ENCODE measurements at regions not wholly inside any gene's neighbourhood (a gene's known extent, or its start where the extent isn't known, plus 50 kb on each side); places are given as distances from the start of the nearest gene placed in this dataset.

DNA sequence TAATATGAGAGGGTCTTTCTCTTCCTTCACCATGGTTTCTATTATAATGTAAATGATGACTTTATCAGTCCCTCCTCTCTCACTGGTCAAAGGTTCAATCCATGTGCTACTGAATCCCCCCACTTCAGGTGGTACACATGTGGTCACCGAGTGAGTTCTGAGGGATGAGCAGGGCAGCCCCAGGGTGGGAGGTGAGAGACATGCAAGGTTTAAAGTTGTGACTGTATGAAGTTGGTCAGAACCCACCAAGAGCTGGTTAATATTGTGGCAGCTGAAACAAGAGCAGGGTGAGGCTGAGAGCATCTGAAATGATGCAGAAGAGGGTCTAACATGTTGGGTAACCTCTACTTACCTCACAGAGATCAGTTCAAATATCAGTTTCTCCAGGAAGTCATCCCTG lies 444.7 kb upstream of the FBXO33 start:
- Histone ChIP-seq H3K9me3 (no peaks in the 10 kb centered on the region), H3K4me1 (no peaks in the 10 kb centered on the region), H3K27ac (no peak overlapping the region), H3K4me3 (no peak overlapping the region), H3K4me2 (no peak overlapping the region)
- ATAC-seq (no peak), DNase-seq (ENCODE audit: low read depth in 1 of 2, low spot score in 1 of 2) (no peak), FAIRE-seq (no peak)
- 0% methylated on average over 1 of the region's 1 CpG for whole genome bisulfite sequencing (ENCODE audit: missing lambda C conversion rate)
- TF ChIP-seq TP53 (CRISPR knock-in tag; IDR thresholded peaks at IDR 0.05) (no peak), RARB (CRISPR knock-in tag; IDR thresholded peaks at IDR 0.05) (no peak), GATA3 (IDR thresholded peaks at IDR 0.05; ENCODE audit: borderline replicate concordance) (no peak), NFE2L2 (conservative IDR thresholded peaks at IDR 0.05; ENCODE audit: low read length) (no peak), POLR2AphosphoS2 (conservative IDR thresholded peaks at IDR 0.05; ENCODE audit: low read length) (no peak), HOXB5 (CRISPR knock-in tag; IDR thresholded peaks at IDR 0.05) (no peak), ZFP36 (IDR thresholded peaks at IDR 0.05; ENCODE audit: borderline replicate concordance, partially characterized antibody) (no peak), JUNB (IDR thresholded peaks at IDR 0.05) (no peak), ZNF302 (CRISPR knock-in tag; IDR thresholded peaks at IDR 0.05) (no peak), FOXS1 (CRISPR knock-in tag; IDR thresholded peaks at IDR 0.05) (no peak), POLR2A (IDR thresholded peaks at IDR 0.05; ENCODE audit: low read length) (no peak)
- TF ChIP-seq, protein P1, sequence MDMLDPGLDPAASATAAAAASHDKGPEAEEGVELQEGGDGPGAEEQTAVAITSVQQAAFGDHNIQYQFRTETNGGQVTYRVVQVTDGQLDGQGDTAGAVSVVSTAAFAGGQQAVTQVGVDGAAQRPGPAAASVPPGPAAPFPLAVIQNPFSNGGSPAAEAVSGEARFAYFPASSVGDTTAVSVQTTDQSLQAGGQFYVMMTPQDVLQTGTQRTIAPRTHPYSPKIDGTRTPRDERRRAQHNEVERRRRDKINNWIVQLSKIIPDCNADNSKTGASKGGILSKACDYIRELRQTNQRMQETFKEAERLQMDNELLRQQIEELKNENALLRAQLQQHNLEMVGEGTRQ (IDR thresholded peaks at IDR 0.05): no peak
- POLR2A ChIA-PET: no interaction called here
- CTCF ChIA-PET: no interaction called here

DNA sequence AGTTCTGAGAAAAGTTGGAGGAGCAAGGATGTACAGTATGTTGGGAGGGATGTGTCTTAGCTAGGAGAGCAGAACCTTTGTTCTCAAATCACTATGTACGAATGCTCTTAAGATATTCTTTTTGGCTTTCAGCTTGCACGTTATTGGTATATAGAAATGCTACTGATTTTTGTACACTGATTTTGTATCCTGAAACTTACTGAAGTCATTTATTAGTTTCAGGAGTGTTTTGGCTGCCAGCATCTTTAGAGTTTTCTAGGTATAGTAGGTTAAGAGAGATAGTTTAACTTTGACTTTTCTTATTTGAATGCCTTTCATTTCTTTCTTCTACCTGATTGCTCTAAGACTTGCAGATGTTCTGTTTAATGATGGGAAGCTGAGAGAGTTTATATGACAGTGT lies 442.8 kb upstream of the FBXO33 start:
- Histone ChIP-seq H3K4me3 (no peak overlapping the region), H3K4me2 (no peak overlapping the region), H3K27ac (no peak overlapping the region), H3K4me1 (no peaks in the 10 kb centered on the region), H3K9me3 (no peaks in the 10 kb centered on the region)
- ChIA-PET CTCF (no interaction called here), POLR2A (no interaction called here)
- DNase-seq (ENCODE audit: low read depth in 1 of 2, low spot score in 1 of 2) (no peak), FAIRE-seq (no peak), ATAC-seq (no peak)
- 25% methylated on average over 2 of the region's 2 CpGs for whole genome bisulfite sequencing (ENCODE audit: missing lambda C conversion rate)
- TF ChIP-seq CBX8 (IDR thresholded peaks at IDR 0.05) (no peak), ZNF302 (CRISPR knock-in tag; IDR thresholded peaks at IDR 0.05) (no peak), FOSL2 (IDR thresholded peaks at IDR 0.05) (no peak), FOSL2 (CRISPR knock-in tag; IDR thresholded peaks at IDR 0.05) (no peak)
- TF ChIP-seq, protein P2, sequence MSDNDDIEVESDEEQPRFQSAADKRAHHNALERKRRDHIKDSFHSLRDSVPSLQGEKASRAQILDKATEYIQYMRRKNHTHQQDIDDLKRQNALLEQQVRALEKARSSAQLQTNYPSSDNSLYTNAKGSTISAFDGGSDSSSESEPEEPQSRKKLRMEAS (IDR thresholded peaks at IDR 0.05): no peak

DNA sequence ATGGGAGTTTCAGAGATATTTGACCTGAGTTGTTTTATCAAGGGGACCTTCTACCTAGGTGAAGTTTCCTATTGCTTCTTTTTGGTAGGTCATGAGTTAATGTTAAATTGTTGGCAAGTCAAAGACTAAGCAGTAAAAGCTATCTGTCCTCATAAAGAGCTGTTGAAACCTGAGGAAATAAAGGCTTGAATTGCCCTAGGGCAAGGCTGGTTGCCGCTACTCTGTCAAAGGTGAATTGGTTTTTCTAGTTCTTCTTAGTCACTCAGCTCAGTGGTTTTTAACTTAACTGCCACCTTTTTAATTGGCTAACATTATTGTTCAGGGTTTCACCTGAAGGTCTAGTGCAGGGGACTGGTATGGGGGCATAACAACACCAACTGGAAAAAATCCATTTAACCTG lies 441.6 kb upstream of the FBXO33 start:
- H3K27ac ChIP-seq: no peak overlapping the region
- POLR2A ChIA-PET: no interaction called here
- DNase-seq (ENCODE audit: low read depth in 1 of 2, low spot score in 1 of 2): no peak
- H3K4me3 ChIP-seq: no peak overlapping the region
- TF ChIP-seq CEBPB (IDR thresholded peaks at IDR 0.05) (no peak), TFCP2L1 (CRISPR knock-in tag; IDR thresholded peaks at IDR 0.05) (no peak), MAZ (IDR thresholded peaks at IDR 0.05; ENCODE audit: borderline replicate concordance, low read depth, low read length) (no peak), JUN (IDR thresholded peaks at IDR 0.05) (no peak)
- TF ChIP-seq, protein P3, sequence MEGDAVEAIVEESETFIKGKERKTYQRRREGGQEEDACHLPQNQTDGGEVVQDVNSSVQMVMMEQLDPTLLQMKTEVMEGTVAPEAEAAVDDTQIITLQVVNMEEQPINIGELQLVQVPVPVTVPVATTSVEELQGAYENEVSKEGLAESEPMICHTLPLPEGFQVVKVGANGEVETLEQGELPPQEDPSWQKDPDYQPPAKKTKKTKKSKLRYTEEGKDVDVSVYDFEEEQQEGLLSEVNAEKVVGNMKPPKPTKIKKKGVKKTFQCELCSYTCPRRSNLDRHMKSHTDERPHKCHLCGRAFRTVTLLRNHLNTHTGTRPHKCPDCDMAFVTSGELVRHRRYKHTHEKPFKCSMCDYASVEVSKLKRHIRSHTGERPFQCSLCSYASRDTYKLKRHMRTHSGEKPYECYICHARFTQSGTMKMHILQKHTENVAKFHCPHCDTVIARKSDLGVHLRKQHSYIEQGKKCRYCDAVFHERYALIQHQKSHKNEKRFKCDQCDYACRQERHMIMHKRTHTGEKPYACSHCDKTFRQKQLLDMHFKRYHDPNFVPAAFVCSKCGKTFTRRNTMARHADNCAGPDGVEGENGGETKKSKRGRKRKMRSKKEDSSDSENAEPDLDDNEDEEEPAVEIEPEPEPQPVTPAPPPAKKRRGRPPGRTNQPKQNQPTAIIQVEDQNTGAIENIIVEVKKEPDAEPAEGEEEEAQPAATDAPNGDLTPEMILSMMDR (IDR thresholded peaks at IDR 0.05): no peak
- ATAC-seq: no peak
- CTCF ChIA-PET: no interaction called here
- FAIRE-seq: no peak
- H3K4me1 ChIP-seq: no peaks in the 10 kb centered on the region
- 0% methylated on average over 1 of the region's 1 CpG for WGBS (ENCODE audit: missing lambda C conversion rate)
- no peaks in the 10 kb centered on the region for H3K9me3 ChIP-seq
- H3K4me2 ChIP-seq: no peak overlapping the region

DNA sequence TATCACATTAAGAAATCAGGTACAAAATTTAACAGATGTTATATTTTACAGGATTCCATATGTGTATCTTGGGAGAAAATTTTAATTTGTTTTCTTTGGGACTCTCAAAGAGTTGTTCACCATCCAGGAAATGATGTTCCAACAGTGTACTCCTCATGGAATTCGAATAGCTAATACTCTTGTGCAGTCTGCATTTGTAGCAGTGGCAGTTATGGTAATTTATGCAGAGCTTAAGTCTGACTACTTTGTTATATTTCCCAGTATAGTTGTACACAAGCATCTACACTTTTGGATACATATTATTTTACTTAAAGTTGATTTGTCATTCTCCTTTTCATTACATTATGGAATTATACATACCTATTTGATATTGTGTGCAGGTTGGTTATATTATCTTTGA lies 436.7 kb upstream of the FBXO33 start:
- TF ChIP-seq HEYL (CRISPR knock-in tag; IDR thresholded peaks at IDR 0.05) (no peak), NFE2L2 (conservative IDR thresholded peaks at IDR 0.05; ENCODE audit: low read length) (no peak), TFCP2L1 (CRISPR knock-in tag; IDR thresholded peaks at IDR 0.05) (no peak), CHD4 (IDR thresholded peaks at IDR 0.05; ENCODE audit: borderline replicate concordance) (no peak), SREBF2 (IDR thresholded peaks at IDR 0.05) (no peak), CHD2 (IDR thresholded peaks at IDR 0.05; ENCODE audit: low read length, partially characterized antibody) (no peak), GATA3 (IDR thresholded peaks at IDR 0.05; ENCODE audit: borderline replicate concordance) (no peak), MAZ (IDR thresholded peaks at IDR 0.05; ENCODE audit: borderline replicate concordance, low read depth, low read length) (no peak), MAFK (IDR thresholded peaks at IDR 0.05; ENCODE audit: partially characterized antibody) (no peak), ESRRA (IDR thresholded peaks at IDR 0.05; ENCODE audit: borderline replicate concordance, low read length) (no peak)
- no peaks in the 10 kb centered on the region for H3K9me3 ChIP-seq
- no peak overlapping the region for H3K4me2 ChIP-seq
- no peaks in the 10 kb centered on the region for H3K4me1 ChIP-seq
- 0% methylated on average over 1 of the region's 1 CpG for WGBS (ENCODE audit: missing lambda C conversion rate)
- no peak for FAIRE-seq
- CTCF ChIA-PET: no interaction called here
- no peak for ATAC-seq
- H3K27ac ChIP-seq: no peak overlapping the region
- no peak for DNase-seq (ENCODE audit: low read depth in 1 of 2, low spot score in 1 of 2)
- POLR2A ChIA-PET: no interaction called here
- no peak overlapping the region for H3K4me3 ChIP-seq

Measured in A549 (cell line).